GM18858 (cell line): ENCODE measurements at regions not wholly inside any gene's neighbourhood (a gene's known extent, or its start where the extent isn't known, plus 50 kb on each side); places are given as distances from the start of the nearest gene placed in this dataset.
"Not testable (repeated sequence)": the region's sequence is repeated elsewhere in the genome, so short reads cannot be mapped to it uniquely, and the experiment has no call there.

Experiments used
- ATAC-seq: cut with Tn5 transposase; IDR thresholded peaks from one replicate; pipeline ENCODE4 v1.9.1; 2021; ENCODE audit not compliant: unreplicated experiment

DNA sequence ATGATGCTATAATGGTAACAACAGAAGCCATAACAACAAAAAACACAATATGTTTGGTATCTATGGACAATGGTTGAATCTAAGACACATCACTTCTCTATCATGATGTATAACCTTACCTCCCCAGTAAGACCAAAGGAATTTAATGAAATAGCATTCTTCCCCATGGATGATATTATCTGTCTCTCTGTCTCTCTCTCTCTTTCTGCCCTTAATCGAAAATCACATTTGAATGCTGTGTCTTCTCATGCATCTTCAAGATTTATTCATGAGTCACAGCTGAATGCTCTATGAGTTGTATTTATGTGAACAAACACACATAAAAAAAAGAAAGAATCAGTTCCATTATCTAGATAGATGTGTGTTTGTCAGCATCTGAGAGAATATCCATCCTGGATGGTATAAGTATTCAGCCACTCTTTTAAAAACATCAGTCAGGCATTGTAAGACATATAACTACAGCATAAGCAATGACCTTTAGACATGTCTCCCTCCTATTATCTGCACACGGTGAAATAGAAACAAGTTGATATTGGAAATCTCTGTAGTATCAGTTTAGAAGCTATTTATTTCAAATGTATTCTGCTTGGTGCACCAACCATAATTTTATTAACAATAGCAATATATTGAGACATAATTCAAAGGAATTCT is 433.3 kb downstream of the TOX3 start:
- no peak for ATAC-seq

DNA sequence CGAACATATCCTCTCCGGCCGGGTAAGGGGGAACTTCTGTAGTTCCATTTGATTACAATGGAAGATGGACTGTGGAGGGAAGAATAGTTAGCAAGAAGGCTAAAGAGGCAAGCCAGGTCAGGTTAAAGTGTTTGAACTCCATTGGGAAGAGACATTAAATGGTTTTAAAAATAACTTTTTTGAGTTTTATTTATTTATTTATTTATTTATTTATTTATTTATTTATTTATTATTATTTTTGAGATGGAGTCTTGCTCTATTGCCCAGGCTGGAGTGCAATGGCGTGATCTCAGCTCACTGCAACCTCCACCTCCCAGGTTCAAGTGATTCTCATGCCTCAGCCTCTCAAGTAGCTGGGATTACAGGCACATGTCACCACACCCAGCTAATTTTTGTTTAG is 441.9 kb downstream of the TOX3 start:
- not testable (repeated sequence) for ATAC-seq

DNA sequence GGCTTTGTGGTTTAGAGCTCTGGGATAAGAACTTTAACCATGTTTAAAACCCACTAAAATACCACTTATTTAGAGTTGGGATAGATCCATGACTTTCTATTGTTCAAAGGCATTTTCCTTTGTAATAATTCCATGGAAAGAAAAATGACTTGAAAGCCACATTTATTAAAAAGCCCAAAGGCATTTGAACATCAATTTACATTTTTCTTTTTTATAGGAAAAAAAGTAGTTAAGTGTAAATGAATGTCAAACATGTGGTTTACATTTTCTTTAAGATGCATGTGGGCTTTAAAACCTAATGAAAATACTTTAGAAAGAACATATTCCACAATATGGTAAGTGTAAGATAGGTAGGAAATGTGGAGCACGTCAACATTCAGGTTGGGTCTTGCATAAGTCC is 443.2 kb downstream of the TOX3 start:
- no peak for ATAC-seq

DNA sequence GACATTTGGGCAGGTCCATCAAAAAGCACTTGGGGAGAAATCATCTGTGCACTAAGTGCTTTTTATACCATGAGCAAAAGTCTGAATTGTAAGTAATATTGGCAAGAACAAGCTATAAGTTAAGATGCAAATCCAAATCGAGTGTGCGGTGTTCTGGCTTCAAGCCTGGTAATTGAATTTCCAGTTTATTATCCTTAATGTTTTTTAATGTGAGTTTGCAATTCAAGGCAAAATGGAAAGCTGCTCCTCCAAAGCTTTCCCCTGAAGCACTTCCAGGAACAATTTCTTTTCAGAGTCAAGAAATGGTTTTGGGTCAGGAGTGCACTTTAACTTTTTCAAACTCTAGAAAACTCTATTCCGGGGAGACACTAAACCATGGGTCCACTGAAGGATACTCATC is 445.7 kb downstream of the TOX3 start:
- no peak for ATAC-seq

DNA sequence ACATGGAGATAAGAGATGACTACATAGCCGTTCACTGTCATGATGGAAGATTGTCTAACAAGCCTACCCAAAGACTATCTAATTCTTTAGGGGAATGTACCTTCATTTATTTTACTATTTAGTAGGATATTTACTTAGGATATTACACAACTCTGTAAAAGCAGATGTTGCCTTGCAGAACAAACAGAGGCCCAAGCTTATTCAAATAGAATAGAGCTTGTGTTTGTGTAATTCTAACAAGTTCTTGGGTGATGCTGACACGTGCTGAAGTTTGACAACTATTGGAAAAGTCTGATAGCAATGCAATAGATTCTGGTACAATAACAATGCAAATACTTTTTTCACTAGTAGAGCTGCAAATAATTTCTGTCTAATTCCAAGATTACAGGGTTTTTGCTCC is 447.6 kb downstream of the TOX3 start:
- no peak for ATAC-seq

DNA sequence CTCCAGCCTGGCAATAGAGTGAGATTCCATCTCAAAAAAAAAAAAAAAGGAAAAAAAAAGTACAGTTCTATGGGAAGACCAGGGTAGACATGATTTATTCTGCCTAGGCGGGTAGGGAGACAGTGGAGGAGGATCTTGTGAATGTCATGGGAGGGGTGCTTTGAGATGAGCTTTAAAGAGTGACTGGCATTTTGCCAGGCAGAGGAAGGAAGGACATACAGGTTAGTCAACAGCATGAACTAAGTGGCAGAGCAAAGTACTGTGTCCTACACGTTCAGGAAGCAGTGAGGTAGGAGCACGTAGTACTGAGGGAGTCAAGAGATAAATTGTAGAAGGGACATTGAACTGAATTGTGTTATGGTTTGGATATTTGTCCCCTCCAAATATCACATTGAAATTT is 451.5 kb downstream of the TOX3 start:
- no peak for ATAC-seq

DNA sequence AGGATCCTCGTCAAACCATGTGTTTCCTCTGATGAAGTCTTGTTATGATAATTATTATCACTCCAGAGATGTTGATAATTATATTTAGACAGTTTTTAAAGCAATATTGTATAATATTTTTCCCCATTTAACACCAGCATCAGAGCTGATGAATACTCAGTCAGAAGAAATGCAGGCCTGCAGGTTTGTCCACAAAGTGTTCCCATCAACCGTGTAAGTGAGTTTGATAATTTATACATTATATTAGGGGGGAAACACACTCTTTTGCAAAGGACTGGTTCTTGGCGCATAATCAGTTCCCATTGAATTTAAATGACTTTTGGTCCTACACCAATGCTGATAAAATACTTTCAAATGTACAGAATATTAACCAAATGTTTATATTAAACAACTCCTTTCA is 454.8 kb downstream of the TOX3 start:
- ATAC-seq: no peak

DNA sequence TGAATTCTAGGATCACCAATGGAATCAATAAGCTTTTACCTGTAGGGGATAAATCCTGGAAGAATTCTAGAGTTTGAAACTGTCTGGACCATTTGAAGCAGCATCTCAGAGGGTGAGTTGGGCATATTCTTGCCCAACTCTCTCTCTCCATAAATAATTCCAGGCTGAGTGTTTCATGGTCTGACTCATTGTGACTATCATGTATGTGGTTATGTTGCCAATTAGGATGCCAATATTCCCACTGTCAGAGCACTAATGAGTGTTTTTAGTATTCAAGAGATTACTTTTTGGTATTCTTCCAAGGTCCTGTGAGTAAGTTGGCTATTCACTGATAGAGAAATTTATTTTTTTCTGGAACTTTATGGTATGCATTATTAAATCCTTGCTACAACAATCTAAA is 456.9 kb downstream of the TOX3 start:
- no peak for ATAC-seq

DNA sequence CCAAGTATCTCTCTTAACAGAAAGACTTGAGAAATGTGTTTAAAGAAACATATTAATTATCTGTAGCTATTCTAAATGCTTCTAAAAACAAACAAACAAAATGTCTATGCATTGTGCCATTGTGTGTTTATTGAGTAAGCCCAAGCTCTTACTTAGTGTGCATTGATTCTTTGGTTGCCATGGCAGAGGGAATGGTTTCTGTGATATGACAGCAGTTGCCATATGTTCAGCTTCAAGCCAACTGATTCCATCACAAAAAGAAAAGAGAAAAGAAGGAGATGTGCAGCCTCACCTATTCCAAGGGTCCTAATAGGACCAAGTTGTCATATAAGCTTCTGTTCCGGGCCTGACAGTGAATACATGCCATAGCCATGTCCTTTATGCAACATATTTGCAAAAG is 457.5 kb downstream of the TOX3 start:
- ATAC-seq: no peak

DNA sequence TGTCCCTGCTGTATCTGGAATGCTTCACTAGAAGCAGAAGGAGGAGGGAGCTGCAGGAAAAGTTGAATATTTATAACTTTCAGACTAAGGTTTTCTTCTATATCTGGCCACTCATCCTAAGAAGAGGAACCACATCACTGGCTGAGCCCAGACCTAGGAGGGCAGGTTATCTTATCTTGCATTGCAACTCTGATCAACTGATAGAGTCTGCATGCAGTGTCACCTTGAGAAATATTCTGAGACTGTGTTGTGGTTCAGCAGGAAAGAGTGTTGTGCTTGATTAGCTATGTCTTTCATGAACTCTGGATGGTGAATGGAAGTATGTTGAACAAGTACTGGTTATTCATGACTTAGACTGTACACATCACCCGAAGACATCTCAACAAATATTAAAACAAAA is 460.0 kb downstream of the TOX3 start:
- ATAC-seq: no peak

DNA sequence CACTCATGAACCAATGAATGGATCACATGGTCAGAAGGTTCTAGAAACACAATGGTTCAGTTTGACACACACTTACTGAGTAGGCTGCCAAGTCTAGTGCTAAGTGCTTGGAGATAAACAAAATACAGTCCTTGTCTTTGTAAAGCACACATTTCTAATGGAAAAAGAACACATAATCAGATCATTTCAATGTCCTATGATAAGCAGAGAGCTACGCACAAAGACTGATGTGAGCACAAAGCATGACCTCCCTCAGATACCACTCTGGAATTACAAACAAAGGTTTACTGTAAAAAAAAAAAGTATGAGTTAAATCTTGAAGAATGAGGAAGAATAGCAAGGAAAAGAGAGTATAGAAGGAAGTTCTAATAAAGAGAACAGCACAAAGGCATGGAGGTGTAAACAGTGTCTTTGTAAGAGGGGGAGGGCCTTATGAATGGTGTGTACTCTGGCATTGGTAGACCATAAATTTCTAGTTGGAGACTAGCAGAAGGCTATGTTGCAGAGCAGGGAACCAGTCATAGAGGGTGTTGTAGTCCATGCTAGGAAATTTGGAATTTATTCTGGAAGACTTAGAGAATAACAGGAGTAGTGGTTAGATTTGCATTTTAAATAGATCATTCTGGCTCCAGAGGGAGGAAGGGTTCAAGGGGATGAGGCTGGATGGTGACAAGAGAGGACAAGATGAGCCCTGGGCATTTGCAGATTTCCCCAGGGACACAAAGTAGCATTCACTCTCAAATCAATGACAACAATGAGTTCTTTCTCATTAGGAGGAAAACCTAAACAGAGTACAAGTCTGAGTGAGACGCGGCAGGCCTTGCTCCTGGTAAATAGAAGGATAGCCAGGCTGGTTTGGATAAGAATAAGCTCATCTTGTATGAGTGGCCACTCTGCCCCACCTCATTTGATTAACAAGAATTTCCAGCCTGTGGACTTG is 468.0 kb downstream of the TOX3 start:
- no peak for ATAC-seq

DNA sequence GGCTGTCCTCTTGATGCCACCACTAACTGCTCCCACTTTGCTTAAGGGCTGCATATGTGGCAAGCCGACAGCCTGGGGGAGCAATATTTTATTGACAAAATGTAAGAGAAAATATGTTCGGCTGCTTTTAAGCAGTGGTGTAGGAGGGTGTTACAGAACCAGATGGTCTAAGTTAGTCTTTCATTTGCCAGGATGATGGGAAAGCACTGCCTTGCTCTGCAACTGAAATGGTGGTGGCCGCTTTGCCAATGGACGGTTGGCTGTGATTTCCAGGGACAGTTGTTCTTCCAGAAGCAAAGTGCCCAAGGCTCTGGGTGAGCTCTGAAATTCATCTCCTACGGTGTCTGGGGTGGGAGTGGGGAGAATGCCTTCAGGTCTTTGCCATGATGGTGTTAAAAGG is 469.3 kb downstream of the TOX3 start:
- no peak for ATAC-seq

DNA sequence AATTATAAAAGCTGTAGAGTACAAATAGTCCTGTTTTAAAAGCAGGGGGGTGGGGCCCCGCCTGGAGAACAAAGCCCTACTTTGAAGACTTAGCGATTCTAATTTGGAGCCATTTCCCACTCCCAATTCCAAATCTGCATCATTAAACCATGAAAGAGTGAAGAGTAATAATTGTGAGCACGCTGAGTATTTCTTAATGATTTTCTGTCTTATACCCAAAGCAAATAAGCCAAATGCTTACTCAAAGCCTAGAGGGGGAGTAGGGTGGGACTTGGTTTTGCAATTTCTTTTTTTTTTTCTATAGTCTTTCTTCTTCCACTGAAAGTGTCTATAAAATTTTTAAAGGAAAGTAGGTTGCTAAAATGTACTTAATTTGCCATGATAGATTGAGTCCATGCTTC is 470.1 kb downstream of the TOX3 start:
- ATAC-seq: no peak

DNA sequence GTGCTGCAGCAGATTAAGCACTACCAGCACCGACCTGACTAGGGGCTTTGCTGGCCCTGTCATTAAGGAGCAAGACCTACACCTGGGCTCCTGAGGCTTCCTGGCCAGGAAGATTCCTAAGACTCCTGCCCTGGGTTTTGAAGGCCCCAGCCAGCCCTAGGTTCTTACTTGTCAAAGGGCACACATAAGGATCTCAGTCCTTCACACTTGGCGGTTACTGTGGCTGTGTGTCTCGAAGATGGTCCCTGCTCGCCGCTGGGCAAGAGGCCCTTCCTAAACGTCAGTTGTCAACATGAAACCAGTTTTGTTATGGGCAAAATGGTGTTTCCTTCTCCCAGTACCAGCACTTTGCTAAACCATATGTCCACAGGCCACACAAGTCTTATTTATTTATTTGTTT is 470.6 kb downstream of the TOX3 start:
- no peak for ATAC-seq

DNA sequence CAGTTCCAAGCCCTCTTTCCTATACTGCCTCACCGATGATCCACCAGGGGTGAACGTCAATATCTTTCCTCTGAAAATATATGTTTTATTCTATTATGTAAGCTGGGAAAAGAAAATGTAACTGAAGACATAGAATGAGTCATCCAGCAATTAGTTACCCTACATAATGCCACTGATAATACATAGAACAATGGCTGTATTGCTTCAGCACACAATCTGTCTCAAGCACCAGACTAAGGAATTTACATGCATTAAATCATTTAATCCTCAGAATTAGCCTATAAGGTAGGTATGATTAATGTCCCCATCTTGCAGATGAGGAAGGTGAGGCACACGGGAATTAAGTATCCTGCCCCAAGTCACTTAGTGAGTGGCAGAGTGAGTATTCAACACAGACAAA is 472.8 kb downstream of the TOX3 start:
- ATAC-seq: no peak

DNA sequence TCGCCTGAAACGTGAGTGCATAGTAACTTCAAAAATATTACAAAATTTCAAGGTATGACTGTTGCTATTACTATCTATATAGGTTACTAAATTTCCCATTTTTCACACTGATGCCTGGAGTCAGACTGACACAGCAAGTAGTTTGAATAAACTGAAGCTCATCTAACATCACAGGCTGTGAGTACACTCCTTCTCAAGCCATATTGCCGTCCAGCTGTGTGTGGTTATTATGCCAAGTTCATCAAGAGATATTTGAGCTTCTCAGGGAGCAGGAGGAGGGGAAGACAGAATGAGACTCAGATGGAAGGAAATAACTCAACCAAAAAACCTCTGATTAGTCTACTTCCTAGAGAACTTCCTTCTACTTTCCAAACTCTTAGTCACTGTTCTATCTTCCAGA is 473.9 kb downstream of the TOX3 start:
- ATAC-seq: no peak

DNA sequence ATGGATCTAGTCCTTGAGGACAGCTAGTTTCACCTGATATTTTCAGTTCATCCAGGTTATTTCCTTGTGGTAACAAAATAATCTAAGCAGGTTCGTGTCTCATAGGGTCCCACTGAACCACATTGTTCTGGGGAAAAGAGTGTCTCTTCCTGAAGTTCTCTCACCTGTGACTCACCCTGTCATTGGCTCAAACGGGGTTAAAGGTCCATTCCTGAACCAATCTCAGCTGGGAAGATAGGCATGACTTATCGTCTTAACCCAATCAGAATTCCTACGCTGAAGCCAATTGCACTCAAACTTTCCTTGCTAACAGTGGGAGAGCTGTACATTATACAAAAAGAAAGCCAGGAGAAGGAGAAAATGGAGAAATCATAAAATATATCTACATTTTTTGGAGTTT is 475.8 kb downstream of the TOX3 start:
- ATAC-seq: no peak

DNA sequence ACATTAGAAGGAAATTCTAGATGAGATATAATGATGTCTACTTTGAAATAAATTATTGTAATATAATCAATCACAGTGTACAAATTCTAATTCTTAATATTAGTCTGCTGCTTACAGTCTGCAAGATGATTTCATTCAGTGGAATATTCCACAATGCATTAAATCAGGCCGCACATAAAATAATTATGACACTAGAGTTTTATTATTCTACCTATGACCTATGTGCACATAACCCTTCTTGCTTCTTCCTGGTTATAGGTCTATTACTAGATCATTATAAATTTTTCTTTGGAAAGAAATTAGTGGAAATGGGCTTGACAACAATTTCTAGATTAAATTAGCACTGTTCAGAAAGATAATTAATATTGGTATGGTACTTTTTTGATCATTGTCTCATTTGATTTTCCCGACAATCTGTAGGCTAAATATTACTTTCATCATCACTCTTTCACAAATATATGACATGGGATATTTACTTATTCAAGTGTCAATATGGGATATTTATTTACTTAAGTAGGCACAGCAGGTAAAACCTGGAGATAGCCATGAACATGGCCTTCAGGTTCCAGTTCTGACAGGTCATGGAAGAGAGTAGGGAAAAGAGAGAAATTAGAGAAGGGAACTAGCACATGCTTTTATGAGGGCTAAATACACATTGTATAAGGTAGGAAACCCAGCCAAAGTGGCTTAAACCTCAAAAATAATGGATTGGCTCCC is 476.4 kb downstream of the TOX3 start:
- no peak for ATAC-seq

DNA sequence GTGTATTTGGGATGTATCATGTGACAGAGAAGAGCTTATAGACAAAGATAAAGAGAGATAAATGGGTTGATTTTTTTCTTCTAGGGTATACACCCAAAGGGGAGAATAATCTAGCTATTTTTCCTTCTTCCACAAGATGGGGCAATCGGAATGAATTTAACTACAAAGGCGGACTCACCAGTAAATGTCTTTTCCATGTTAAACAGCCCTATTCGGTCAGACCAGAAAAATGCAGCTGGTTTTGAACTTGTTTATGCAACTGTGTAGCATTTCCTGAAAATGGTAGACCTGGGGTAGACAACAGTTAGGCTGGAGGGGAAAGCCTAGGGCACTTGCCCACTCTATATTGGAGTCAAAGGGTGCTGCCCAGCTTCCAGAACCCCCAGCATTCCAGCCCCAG is 477.1 kb downstream of the TOX3 start:
- no peak for ATAC-seq

DNA sequence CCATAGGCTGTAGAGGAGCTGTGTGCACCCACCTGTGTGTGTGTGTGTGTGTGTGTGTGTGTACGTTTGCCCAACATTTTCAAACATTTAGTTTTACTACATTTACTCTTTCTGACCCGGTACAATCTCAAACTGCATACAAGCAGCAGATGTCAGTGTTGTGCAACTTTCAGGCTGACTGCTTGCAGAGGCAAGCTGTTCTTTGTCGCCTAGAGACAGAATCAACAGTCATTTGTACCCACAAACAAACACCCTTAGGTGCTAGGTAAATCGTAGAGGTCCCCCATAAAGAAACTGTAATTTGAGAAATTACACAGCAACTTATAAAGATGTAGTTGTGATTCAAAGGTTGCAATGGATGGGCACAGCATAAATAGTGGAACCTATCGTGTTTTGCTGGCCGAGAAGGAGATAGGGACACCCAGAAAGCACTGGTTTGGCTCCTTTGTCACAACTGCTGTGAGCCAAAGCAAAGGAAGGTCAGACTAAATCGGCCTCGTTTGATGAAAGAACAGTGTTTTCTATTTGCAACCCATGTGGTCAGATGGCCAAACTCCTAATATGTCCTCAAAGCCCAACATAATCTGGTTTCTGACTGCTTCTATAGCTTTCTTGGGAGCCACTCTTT is 478.4 kb downstream of the TOX3 start:
- no peak for ATAC-seq

DNA sequence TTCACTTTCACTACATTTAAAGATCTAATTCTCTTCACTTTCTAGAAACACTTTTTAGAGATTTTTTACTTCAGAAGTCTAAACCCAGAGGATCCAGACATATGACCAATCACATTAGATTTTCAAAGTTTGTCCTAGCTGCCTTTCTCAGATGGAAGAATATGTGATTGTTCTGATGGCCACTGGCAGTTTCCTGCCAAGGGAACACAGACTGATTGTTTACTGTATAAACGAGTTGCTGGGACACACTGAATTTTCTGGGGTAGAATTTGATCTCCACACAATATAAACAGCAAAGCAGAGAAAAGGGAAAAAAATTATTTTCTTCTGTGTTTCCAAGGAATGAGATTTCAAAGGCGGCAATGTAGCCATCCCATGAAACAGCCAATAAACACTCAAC is 480.0 kb downstream of the TOX3 start:
- ATAC-seq: no peak

DNA sequence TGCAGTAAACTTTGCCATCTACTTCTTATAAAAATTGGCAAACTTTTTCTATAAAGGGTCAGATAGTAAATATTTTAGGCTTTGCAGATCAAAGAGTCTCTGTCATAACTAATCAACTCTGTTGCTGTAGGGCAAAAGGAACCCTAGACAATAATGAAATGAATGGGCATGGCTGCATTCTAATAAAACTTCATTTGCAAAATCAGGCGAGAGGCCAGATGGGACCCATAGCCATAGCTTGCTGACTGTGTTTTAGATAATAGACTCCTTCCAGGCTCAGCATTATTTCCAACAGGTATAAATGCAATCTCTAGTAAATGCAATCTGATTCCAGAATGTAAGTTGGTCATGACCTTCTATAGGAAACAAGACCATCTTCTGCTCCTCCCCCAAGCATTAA is 490.7 kb downstream of the TOX3 start:
- ATAC-seq: no peak
